ENCODE measurements at regions not wholly inside any gene's neighbourhood (a gene's known extent, or its start where the extent isn't known, plus 50 kb on each side); places are given as distances from the start of the nearest gene placed in this dataset.

DNA sequence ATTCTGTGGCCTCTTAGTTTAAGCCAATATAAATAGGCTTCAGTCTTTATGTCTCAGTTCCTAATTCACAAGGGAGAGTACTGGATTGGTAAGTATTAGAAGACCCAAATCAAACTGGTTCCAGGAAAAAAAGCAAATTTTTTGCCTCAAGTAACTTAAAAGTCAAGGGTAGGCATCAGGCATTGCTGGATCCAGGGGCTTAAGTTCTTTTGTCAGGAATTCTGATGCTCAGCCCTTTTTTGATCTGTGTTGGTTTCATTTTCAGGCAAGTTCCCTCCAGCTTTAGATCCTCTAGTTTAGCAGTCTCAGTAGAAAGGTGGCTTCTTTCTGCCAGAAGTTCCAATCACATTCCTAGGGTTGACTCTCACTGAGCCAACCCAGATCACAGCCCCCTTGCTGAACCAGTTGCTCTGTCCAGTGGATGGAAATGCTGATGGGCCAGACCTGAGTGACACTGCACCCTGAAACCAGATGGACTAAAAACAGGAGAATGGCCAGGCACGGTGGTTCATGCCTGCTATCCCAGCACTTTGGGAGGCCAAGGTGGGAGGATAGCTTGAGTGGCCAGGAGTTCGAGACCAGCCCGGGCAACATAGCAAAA is 253.5 kb downstream of the SHQ1 start:
- DNase-seq (no peak), ATAC-seq (ENCODE audit: insufficient read depth, low FRiP score) (no peak)
- 98 to 100% methylated on average over 3 of the region's 3 CpGs for WGBS, 2 donors
- no peaks in the 10 kb centered on the region for H3K9me3 ChIP-seq (ENCODE audit: control insufficient read depth in 4 of 4, insufficient read depth in 3 of 4, low read length in 3 of 4)
- H3K4me3 ChIP-seq: no peak overlapping the region
- TF ChIP-seq, protein P1, sequence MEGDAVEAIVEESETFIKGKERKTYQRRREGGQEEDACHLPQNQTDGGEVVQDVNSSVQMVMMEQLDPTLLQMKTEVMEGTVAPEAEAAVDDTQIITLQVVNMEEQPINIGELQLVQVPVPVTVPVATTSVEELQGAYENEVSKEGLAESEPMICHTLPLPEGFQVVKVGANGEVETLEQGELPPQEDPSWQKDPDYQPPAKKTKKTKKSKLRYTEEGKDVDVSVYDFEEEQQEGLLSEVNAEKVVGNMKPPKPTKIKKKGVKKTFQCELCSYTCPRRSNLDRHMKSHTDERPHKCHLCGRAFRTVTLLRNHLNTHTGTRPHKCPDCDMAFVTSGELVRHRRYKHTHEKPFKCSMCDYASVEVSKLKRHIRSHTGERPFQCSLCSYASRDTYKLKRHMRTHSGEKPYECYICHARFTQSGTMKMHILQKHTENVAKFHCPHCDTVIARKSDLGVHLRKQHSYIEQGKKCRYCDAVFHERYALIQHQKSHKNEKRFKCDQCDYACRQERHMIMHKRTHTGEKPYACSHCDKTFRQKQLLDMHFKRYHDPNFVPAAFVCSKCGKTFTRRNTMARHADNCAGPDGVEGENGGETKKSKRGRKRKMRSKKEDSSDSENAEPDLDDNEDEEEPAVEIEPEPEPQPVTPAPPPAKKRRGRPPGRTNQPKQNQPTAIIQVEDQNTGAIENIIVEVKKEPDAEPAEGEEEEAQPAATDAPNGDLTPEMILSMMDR (IDR thresholded peaks at IDR 0.05; ENCODE audit: control extremely low read depth, extremely low read depth): no peak
- no peaks in the 10 kb centered on the region for H3K27me3 ChIP-seq (ENCODE audit: control insufficient read depth in 3 of 3, insufficient read depth in 3 of 3, low read length in 2 of 3)
- no peak overlapping the region for H3K9ac ChIP-seq (ENCODE audit: insufficient read depth in 1 of 2, low read length in 2 of 2)
- no peaks in the 10 kb centered on the region for H3K36me3 ChIP-seq (ENCODE audit: control insufficient read depth in 4 of 4, insufficient read depth in 4 of 4, low read length in 4 of 4)
- H3K4me1 ChIP-seq (ENCODE audit: control insufficient read depth in 5 of 5, insufficient read depth in 5 of 5, low read length in 5 of 5): peaks cover 0 to 30% (median 0%) of the 10 kb centered on the region in 5 donors
- no peak overlapping the region for H3K27ac ChIP-seq (ENCODE audit: low read depth in 1 of 2, low read length in 1 of 2)

DNA sequence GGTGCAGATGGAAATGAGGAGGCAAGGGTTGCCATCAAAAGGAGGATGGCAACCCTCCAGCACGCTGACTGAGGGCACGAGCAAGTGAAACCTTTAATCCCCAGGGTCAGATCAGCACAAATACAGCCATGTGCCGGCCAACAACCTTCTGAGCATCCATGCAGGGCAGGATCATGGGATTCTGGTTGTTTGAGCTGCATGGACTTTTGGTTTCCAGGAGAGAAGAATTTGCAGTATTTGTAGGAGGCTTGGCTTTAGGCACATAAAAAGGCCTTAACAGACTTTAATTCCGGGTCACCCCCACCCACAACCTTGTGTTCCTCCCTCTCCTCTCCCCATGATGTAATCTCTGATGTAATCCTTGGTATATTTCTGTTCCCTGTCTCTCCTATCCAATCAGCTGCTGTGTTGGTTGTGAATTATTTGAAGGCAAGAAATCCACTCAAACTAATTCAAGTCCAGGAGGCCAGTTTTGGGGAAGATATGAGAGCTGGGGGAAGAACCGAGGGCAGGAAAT is 254.3 kb downstream of the SHQ1 start:
- ATAC-seq (ENCODE audit: insufficient read depth, low FRiP score): no peak
- Histone ChIP-seq H3K9ac (ENCODE audit: insufficient read depth in 1 of 2, low read length in 2 of 2) (no peak overlapping the region), H3K27me3 (ENCODE audit: control insufficient read depth in 3 of 3, insufficient read depth in 3 of 3, low read length in 2 of 3) (no peaks in the 10 kb centered on the region), H3K4me3 (no peak overlapping the region), H3K36me3 (ENCODE audit: control insufficient read depth in 4 of 4, insufficient read depth in 4 of 4, low read length in 4 of 4) (no peaks in the 10 kb centered on the region), H3K27ac (ENCODE audit: low read depth in 1 of 2, low read length in 1 of 2) (no peak overlapping the region), H3K4me1 (ENCODE audit: control insufficient read depth in 5 of 5, insufficient read depth in 5 of 5, low read length in 5 of 5) (peaks cover 0 to 30% (median 0%) of the 10 kb centered on the region in 5 donors), H3K9me3 (ENCODE audit: control insufficient read depth in 4 of 4, insufficient read depth in 3 of 4, low read length in 3 of 4) (no peaks in the 10 kb centered on the region)
- TF ChIP-seq, protein P1 (IDR thresholded peaks at IDR 0.05; ENCODE audit: control extremely low read depth, extremely low read depth): no peak
- WGBS, 2 donors: 71 to 82% methylated on average over 5 of the region's 5 CpGs
- no peak for DNase-seq

DNA sequence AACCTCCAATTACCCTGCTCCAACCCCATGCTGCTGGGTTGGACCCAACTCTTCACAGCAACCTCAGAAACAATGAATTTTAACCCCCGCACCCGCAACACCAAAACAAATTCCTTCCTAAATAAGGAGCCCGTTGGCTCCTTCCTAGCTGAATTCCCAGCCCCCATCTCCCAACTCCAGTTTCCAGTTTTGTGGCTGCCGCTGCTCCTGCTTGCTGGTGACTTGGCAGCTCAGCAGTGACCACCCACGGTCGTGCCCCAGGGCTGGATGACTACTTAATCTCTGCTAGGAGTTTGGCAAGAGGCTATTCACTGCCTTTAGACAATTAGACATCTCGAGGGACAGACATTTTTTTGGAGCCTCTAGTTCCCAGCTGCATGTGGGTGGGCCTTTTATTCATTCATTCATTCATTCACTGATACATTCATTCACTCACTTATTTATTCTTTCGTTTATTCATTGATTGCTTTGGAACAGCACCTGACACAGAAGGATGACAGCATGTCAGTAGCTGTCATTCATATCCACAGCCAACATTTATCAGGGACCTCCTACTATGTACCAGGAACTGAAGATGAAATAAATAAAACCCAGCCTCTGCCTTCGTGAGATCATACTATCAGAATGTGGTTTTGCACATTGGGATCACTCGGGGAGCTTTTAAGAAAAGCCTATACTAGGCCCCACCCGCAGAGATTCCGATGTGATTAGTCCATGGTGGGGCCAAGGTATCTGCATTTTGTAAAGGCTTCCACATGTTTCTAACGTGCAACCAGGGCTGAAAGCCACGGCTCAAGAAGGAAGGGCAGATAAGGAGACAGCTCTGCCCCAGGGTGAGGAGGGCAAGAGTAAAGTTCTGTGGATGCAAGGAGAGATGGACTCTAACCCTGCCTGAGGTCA is 256.5 kb downstream of the SHQ1 start:
- Histone ChIP-seq H3K36me3 (ENCODE audit: control insufficient read depth in 4 of 4, insufficient read depth in 4 of 4, low read length in 4 of 4) (no peaks in the 10 kb centered on the region), H3K4me3 (no peak overlapping the region), H3K27me3 (ENCODE audit: control insufficient read depth in 3 of 3, insufficient read depth in 3 of 3, low read length in 2 of 3) (no peaks in the 10 kb centered on the region), H3K4me1 (ENCODE audit: control insufficient read depth in 5 of 5, insufficient read depth in 5 of 5, low read length in 5 of 5) (peaks cover 0 to 22% (median 4%) of the 10 kb centered on the region in 5 donors), H3K9ac (ENCODE audit: insufficient read depth in 1 of 2, low read length in 2 of 2) (no peak overlapping the region), H3K9me3 (ENCODE audit: control insufficient read depth in 4 of 4, insufficient read depth in 3 of 4, low read length in 3 of 4) (no peaks in the 10 kb centered on the region), H3K27ac (ENCODE audit: low read depth in 1 of 2, low read length in 1 of 2) (no peak overlapping the region)
- WGBS, 2 donors: 76 to 81% methylated on average over 14 of the region's 14 CpGs
- ATAC-seq (ENCODE audit: insufficient read depth, low FRiP score) (no peak), DNase-seq (peak; percentile 91 to 95 (median 91))
- TF ChIP-seq, protein P1 (IDR thresholded peaks at IDR 0.05; ENCODE audit: control extremely low read depth, extremely low read depth): no peak
